Thyroid gland (tissue), 4 donors: ENCODE measurements at regions not wholly inside any gene's neighbourhood (a gene's known extent, or its start where the extent isn't known, plus 50 kb on each side); places are given as distances from the start of the nearest gene placed in this dataset.

ENCODE experiments used
- POLR2A ChIP-seq, 2 donors: fragments of 450-650 bp; IDR thresholded peaks; one replicate each; pipeline ENCODE4 v1.6.1; 2017; ENCODE audit warnings: antibody characterized with exemption in 2 of 2, mild to moderate bottlenecking in 2 of 2, moderate library complexity in 1 of 2
- TF ChIP-seq, protein P1 (sequence below), 6 experiments: fragments of 200-600 bp in 3 of 6; fragments of 450-650 bp in 3 of 6; sonication (generic) in 3 of 6; IDR thresholded peaks; one replicate each; pipeline ENCODE4 v1.5.1; 2016 to 2019; ENCODE audit warnings: antibody characterized with exemption in 6 of 6, mild to moderate bottlenecking in 2 of 6, inconsistent platforms in 1 of 6, moderate library complexity in 1 of 6

DNA sequence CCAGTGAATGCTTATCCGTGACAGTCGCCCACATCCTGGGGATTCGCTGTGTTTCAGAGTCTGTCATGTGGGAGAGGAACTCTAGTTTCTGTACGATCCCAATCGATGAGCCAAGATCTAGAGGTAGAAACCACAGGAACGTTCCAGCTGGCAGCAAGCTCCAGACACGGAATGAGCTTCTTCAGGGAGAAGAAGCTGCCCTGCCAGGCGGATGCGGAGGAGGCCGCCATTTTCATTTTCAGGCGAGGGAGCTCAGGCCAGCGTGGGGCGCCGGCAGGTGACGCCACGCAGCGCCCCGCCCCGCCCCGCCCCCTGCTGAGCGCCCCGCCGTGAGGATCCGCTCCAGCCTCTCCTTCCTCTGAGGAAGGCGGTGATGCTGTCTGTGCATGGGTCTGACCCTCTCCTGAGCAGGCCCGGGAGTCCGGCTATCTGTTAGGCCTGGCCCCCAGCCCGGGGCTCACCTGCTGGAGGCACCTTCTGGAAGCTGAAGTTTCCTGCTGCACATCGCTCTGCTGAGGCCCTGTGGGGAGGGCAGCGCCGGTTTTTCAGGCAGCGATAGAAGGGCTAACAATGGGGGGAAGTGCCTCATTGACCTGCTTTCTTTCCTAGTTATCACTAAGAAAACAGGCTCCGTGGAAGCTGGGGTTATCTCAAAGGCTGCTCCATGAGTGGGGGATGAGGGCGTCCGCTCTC, 147.5 kb downstream of the ERMARD start:
- TF ChIP-seq, protein P1, sequence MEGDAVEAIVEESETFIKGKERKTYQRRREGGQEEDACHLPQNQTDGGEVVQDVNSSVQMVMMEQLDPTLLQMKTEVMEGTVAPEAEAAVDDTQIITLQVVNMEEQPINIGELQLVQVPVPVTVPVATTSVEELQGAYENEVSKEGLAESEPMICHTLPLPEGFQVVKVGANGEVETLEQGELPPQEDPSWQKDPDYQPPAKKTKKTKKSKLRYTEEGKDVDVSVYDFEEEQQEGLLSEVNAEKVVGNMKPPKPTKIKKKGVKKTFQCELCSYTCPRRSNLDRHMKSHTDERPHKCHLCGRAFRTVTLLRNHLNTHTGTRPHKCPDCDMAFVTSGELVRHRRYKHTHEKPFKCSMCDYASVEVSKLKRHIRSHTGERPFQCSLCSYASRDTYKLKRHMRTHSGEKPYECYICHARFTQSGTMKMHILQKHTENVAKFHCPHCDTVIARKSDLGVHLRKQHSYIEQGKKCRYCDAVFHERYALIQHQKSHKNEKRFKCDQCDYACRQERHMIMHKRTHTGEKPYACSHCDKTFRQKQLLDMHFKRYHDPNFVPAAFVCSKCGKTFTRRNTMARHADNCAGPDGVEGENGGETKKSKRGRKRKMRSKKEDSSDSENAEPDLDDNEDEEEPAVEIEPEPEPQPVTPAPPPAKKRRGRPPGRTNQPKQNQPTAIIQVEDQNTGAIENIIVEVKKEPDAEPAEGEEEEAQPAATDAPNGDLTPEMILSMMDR (IDR thresholded peaks at IDR 0.05), result no peak
- TF ChIP-seq POLR2A (IDR thresholded peaks at IDR 0.05), result no peak
